Glomerular endothelial cell (primary cell): ENCODE measurements at regions not wholly inside any gene's neighbourhood (a gene's known extent, or its start where the extent isn't known, plus 50 kb on each side); places are given as distances from the start of the nearest gene placed in this dataset.
"Not testable (repeated sequence)": the region's sequence is repeated elsewhere in the genome, so short reads cannot be mapped to it uniquely, and the experiment has no call there.

Experiments
- DNase-seq: peaks from one replicate; pipeline ENCODE4 v3.0.0-alpha.2; 2011; ENCODE audit warnings: low read depth, low spot score; ENCODE audit errors: extremely low read depth

DNA sequence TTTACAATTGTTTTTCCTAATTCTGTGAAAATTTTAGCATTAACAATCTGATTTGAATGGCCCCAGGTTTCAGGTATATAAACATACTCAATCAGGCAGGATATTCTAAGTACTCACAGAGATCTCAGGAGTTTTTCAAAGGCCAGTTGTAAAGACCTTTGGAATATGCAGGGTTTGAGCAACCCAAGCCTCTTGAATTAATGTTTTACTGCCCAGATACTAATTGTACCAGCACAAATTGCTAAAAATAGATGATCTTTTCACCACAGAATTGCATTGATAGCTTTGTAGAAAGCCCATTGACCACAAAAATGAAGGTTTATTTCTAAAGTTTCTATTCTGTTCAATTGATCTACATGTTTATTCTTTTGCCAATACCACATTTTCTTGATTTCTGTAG is 186.5 kb downstream of the OSTF1 start:
- no peak for DNase-seq

DNA sequence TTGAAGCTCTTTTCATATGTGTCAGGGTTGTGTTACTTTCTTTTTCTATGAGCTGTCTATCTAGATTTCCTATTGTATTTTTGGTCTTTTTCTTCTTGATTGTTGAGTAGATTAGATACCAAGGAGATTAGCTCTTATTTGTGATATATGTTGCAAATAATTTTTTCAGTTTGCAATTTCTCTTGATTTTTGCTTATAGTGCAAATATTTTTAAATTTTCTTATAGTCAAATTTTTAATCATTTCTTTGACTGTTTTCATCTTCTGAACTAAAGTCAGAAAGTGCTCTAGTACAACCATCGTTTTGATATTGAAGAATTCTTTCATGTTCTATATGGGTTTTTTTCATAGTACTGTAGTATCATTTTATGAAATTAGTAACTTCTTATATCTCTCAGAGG is 193.7 kb downstream of the OSTF1 start:
- no peak for DNase-seq

DNA sequence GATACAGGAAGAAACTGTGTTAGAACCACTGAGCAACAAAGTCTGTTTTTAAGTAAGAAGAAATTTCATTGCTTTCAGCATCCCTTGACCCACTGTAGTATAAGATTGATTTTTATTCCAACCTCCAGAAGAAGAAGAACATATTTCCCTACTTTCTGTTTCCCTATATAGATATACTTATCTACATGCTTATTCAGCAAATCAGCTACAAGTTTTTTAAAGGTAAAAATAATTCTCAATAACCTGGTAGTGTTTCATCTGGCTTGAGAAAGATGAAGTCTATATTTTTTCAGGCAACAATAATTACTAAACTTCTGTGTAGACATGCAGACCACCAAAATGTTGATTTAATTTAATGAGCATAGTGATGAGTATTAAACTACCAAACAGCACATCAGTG is 201.0 kb downstream of the OSTF1 start:
- DNase-seq = no peak

- no peak for DNase-seq
Observed at GRCh38 chr9:75299324-75299723, 211.0 kb downstream of the OSTF1 start.

GRCh38 chr9:75333624-75334023 is 245.3 kb downstream of the OSTF1 start:
- DNase-seq = no peak

DNA sequence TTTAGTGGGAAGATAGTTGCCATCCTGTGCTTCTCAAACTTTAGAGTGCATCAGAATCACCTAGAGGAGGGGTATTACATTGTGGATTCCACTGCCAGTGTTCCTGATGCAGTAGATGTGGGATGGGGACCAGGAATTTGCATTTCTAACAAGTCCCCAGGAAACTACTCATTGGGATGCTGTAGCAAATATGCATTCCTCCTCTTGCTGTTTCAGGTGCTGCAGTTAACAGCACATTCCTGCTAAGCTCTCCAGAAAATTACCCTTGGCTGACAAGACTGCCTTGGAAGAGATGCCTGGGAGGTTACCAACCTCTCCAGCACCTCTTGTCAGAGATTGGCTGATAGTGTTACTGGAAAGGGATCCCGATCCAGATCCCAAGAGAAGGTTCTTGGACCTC is 270.5 kb downstream of the OSTF1 start:
- DNase-seq = no peak

DNA sequence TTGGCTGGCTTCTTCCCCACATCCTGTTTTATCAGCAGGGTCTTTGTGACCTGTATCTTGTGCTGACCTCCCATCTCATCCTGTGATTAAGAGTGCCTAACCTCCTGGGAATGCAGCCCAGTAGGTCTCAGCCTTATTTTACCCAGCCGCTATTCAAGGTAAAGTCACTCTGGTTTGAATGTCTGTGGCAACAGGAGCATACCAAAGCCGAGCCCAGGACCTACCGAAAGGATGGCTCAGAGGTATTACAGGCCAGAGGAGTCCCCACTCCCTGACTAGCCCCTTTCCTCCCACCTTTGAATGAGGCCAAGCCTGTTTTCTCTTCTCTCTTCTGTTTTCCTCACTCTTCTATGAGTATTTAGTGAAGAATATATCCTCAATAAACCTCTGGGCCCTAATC is 271.3 kb downstream of the OSTF1 start:
- DNase-seq = no peak

GRCh38 chr9:75360252-75360651 is 271.9 kb downstream of the OSTF1 start:
- DNase-seq = no peak

- DNase-seq = not testable (repeated sequence)
Observed at GRCh38 chr9:75362446-75362845, 274.1 kb downstream of the OSTF1 start.

DNA sequence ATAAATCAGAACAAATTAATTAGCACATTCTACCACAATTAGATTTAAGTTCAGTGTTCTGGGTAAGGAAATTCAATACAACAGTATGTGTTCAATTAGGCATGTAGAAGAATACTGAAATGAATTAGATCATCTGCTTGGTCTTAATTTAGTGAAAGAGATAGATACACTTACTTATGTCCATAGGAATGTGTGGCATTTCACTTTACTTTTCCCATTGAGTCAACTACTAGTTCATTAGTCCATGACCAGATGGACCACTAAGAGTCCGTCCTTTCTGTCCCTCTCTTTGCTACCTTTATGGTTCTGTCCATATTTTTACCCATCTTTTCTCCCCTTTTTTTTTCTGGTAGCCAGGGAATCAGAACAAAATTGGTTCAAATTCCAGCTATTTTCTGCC is 276.9 kb downstream of the OSTF1 start:
- DNase-seq = no peak

DNA sequence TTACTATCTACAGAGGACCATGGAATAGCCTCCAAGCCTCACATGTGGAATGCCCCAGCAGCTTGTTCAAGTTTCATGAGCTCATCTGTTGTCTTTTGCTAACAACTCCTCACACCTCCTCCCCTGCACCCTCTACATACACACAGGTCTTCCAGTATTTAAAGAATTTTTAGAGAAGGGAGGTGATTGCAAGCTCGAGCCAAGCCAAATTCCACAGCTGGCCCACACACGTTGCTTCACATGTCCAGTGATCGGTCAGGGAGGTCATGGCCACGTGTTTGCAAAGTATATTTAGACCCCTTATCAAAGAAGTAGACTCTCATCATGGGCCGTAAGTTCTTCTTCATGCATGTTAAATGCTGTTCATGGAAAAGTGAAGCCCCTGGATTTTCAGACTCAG is 281.7 kb downstream of the OSTF1 start:
- no peak for DNase-seq

- no peak for DNase-seq
Observed at GRCh38 chr9:75372499-75373268, 284.4 kb downstream of the OSTF1 start.

DNA sequence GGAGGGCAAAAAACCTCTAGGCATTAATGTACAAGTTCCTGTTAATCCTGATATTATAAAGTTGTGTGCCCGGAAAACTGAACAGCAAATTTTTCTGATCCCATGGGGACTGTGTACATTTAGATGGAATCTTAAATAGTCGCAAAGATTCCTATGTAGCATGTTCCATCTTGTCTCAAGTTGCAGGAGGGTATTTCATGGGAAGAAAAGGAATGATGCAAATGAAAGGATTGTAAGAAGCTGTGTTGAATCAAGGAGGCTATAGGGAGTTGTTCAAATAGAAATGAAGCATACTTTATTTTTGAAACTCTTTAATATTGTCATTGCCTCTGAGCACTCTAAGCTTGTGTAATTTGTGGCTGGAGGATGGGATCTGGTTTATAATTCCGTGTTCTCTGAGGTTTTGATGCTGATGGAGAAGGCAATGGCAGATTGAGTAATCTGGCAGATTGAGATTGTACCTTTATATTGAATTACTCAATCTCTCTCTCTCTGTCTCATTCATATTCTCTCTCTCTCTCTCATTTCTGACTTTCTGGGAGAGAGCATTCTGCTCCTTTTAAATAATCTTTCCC is 288.5 kb downstream of the OSTF1 start:
- DNase-seq = no peak

GRCh38 chr9:75378036-75378435 is 289.7 kb downstream of the OSTF1 start:
- no peak for DNase-seq

- DNase-seq = no peak
Observed at GRCh38 chr9:75378926-75379325, 290.6 kb downstream of the OSTF1 start.

DNA sequence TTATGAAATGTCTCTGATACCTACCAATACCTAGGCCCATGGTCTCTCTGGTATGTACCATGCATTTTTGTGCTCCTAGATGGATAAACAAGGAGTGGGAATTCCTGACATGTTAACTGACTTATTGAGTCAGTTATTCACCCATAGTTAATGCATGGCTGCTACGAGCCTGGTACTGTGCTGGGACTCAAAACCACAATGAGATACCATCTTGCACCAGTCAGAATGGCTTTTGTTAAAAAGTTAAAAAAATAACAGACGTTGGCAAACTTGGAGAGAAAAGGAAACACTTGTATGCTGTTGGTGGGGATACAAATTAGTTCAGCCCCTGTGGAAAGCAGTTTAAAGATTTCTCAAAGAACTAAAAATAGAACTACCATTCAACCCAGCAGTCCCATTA is 293.8 kb downstream of the OSTF1 start:
- no peak for DNase-seq

- not testable (repeated sequence) for DNase-seq
Observed at GRCh38 chr9:75383420-75384034, 295.2 kb downstream of the OSTF1 start.

GRCh38 chr9:75385236-75385635 is 296.9 kb downstream of the OSTF1 start:
- no peak for DNase-seq

DNA sequence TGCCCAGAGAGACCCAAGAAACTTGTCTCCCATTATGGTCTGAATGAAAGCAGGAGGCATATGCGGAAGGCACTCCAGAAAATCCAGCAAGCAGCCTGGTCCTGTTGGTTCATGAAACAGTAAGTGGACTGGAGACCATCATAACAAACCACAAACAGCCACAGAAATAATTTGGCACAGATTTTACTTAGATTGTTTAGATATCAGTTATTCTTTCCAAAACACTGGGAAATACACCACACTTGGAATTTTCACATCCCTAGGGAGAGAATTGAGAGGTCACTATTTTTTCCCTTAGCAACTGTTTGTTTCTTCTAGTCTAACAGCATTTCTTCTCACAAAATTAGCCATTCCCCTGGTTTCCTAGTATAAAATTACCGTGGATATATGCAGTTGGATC is 300.8 kb downstream of the OSTF1 start:
- no peak for DNase-seq

DNA sequence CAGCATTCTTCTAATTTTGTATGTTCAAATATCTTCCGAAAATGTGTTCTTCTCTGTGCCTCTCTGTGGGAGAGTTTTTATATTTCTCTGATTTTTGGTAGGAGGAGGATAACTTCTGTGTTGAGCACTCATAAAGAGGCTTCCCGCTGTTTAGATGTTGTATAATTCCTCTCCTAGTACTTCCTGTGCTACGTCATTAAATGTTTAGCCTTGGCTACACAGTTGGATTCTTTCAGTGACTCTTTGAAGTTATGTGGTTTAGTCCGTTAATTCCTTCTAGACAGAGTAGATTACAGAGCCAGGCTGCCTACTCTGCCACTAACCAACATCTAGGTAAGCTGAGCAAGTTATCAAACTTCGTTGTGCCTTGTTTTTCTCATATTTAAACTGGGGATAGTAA is 302.6 kb downstream of the OSTF1 start:
- no peak for DNase-seq

GRCh38 chr9:75391497-75391896 is 303.2 kb downstream of the OSTF1 start:
- DNase-seq = no peak

- DNase-seq = no peak
Observed at GRCh38 chr9:75395336-75395735, 307.0 kb downstream of the OSTF1 start.
